IPS DF 4.7 (cell line): ENCODE measurements at regions not wholly inside any gene's neighbourhood (a gene's known extent, or its start where the extent isn't known, plus 50 kb on each side); places are given as distances from the start of the nearest gene placed in this dataset.
"Not testable (repeated sequence)": the region's sequence is repeated elsewhere in the genome, so short reads cannot be mapped to it uniquely, and the experiment has no call there.

Experiments used
- DNase-seq: peaks from one replicate; pipeline ENCODE4 v3.0.0-alpha.2; 2013; ENCODE audit warnings: low spot score; ENCODE audit errors: extremely low read depth

- DNase-seq, result no peak
Measured at GRCh38 chr6:58073263-58073662, 755.8 kb downstream of the PRIM2 start.

GRCh38 chr6:58090067-58090466 is 772.6 kb downstream of the PRIM2 start:
- not testable (repeated sequence) for DNase-seq

- not testable (repeated sequence) for DNase-seq
Measured at GRCh38 chr6:58097251-58097650, 779.8 kb downstream of the PRIM2 start.

DNA sequence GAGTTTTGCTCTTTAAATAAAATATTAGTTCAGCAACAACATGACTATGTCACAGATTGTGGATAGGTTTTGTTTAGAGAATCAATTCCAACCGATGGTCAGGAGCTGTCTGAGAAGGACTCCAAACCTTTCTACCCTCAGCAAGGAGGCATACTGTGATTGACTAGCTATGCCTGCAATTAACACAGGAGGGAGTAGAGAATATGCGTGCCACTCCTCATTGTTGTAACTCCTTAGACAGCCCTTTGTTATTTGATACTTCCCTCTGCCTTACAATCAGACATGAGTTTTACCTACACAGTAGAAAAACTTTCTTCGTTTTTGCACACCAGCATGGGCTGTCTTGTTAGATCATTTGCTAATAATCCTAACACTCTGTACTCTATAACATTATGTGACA is 796.5 kb downstream of the PRIM2 start:
- DNase-seq, result no peak

DNA sequence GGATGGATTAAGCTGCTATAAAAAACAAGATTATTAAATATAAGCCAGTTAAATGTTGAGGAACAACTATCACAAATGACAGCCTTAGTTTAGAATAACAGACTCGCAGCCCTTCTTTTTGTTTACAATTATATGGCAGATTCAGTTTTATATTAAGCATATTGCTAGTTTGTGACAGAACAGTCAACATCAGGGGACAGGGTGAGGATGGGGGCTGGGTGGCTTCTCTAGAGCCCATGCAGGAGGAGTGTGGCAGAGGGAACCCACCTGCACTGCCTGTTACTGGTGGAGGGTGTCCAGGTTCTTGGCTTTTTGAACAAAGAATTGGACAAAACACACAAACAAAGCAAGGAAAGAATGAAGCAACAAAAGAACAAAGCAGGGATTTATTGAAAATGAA is 799.7 kb downstream of the PRIM2 start:
- not testable (repeated sequence) for DNase-seq

DNA sequence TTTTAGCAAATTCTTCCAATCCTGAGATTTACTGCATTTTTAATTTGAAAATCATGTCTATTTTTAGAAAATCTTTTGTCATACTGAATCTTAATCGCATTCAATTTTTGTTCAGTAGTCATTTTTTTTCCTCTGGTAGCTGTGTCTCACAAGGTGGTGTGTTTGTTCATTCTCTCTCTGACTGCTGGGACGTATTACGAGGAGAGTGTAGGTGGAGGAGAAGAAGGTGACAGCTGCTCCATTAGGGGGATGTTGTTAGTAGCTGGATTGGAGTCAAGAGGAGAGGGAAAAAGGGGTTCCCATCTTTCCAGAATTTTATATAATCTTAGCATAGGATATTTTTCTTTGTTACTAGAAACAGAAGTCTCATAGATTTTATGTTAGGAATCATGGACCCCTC is 804.2 kb downstream of the PRIM2 start:
- DNase-seq, result not testable (repeated sequence)

- not testable (repeated sequence) for DNase-seq
Measured at GRCh38 chr6:58123770-58124169, 806.3 kb downstream of the PRIM2 start.

DNA sequence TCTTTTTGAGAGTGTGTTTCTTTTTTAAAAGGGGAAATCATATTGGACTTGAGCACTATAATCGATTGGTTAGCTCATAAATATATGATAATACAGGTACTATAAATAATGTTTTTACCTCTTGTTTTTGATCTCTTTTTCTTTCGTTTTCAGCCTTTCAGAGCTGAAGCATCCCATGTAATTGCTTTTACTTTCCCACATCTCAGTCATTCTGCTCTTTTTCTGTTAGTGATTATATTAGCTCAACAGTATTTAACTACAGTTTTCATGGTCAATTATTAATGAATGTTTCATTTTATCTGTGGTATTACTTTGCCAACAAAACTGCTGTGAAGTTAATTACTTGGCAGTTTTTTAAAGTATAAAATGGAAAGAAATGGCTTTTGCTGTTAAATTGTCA is 811.1 kb downstream of the PRIM2 start:
- DNase-seq, result not testable (repeated sequence)

DNA sequence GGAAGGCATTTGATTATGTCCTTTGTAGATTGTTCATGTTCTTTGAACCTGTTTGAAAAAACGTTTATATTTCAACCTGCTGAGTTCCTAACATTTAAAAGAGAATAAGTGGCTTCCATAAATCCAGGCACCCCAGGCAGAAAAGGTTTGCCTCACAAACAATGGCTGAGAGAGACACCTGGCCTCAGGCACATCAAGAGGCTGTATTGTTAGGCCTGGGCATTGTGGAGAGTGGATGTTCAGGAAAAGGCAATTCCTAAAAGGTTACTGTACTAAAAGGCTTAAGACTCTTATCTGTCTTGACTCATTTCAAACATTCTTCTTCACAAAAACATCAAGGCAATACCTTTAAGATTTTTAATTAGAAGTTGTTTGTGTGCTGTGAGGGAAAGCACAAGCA is 811.7 kb downstream of the PRIM2 start:
- not testable (repeated sequence) for DNase-seq

GRCh38 chr6:58139746-58140145 is 822.3 kb downstream of the PRIM2 start:
- not testable (repeated sequence) for DNase-seq

GRCh38 chr6:58171025-58171424 is 853.6 kb downstream of the PRIM2 start:
- not testable (repeated sequence) for DNase-seq

DNA sequence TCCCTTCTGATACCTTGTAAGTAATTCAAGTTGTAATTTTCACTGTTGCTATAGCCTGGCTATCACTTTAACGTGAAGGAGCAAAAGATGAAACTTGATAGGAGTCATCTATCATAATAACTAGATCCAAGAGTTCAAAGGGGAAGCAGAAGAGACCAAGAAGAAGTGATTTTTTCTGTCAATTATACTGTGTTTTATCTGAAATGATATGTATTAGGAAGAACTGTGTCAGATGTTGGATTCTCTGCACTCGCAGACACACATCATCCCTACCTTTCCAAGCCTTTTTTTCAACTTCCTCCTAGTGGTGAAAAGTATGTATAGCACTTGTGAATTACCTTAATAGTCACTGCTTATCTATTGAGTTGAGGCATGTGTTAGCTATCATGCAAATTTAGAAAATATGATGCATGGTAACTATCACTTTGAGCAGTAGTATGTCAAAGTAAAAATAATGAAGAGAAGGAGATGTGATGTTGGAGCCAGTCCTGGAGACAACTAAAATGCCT is 864.2 kb downstream of the PRIM2 start:
- DNase-seq, result not testable (repeated sequence)

GRCh38 chr6:58185300-58185699 is 867.9 kb downstream of the PRIM2 start:
- DNase-seq, result not testable (repeated sequence)

- DNase-seq, result not testable (repeated sequence)
Measured at GRCh38 chr6:58193209-58193608, 875.8 kb downstream of the PRIM2 start.

DNA sequence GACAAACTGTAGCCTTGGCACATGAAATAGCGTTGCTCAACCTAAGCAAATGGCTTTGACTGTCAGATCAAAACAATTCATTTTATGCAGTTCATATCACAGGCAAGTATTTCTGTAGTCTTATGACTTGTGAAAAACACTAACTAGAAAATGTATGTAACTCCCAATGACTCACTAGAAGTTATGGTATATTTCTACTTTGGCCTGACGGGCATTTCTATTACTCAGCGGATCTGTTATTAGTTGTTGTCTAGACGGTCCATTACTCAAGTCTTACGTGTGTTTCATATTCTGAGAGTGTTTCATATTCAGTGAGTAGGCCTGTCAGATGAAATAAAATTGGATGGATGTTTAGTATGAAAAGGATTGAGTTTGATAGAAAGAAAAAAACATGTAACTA is 880.9 kb downstream of the PRIM2 start:
- no peak for DNase-seq

- DNase-seq, result not testable (repeated sequence)
Measured at GRCh38 chr6:58237124-58237523, 919.7 kb downstream of the PRIM2 start.

DNA sequence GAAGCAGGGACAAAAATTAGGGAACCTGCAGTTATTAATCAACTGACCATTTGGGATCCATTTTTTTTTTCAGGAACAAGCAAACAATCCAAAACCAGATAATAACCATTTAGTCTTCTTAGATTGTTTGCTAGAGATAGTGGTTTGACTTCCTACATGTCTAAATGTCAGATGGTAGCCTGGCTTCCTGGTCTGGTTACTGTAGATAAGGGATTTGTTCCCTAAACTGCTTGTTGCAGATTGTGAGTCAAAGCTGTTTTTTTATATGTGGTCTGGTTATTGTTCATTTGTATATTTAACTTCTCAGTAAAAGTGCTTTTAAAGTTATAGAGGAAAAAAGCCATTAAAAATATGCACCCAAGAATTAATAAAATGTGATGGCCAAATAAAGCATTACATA is 921.0 kb downstream of the PRIM2 start:
- DNase-seq, result not testable (repeated sequence)

DNA sequence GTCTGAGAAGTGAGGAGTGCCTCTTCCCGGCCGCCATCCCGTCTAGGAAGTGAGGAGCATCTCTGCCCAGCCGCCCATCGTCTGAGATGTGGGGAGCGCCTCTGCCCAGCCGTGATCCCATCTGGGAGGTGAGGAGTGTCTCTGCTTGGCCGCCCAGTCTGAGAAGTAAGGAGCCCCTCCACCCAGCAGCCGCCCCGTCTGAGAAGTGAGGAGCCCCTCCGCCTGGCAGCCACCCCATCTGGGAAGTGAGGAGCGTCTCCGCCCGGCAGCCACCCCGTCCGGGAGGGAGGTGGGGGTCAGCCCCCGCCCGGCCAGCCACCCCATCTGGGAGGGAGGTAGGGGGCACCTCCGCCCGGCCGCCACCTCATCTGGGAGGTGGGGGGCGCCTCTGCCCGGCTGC is 940.2 kb downstream of the PRIM2 start:
- not testable (repeated sequence) for DNase-seq

GRCh38 chr6:58290177-58290576 is 972.7 kb downstream of the PRIM2 start:
- no peak for DNase-seq

DNA sequence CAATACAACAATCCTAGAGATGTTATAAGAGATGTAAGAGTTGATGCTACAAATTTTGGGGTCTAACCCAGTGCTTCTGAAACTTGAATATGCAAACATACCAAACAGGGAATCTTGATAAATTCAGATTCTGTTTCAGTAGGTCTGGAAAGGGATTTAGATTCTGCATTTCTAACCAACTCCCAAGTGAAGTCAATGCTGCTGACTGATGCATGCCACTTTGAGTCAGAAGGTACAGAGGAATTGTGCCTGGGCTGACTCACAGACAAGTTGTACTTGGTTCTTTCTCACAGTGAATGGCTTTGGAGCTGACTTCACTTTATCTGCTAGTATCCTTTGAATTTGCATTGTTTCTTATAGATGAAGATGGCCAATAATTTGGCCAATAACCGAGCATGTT is 973.9 kb downstream of the PRIM2 start:
- DNase-seq, result not testable (repeated sequence)

- not testable (repeated sequence) for DNase-seq
Measured at GRCh38 chr6:58307901-58308300, 990.5 kb downstream of the PRIM2 start.

- DNase-seq, result not testable (repeated sequence)
Measured at GRCh38 chr6:58332108-58332507, 1014.7 kb downstream of the PRIM2 start.

GRCh38 chr6:58342287-58342686 is 1024.9 kb downstream of the PRIM2 start:
- DNase-seq, result not testable (repeated sequence)

GRCh38 chr6:58347534-58347933 is 1030.1 kb downstream of the PRIM2 start:
- DNase-seq, result not testable (repeated sequence)
